M059J (cell line): ENCODE measurements at regions not wholly inside any gene's neighbourhood (a gene's known extent, or its start where the extent isn't known, plus 50 kb on each side); places are given as distances from the start of the nearest gene placed in this dataset.

Experiments used
- DNase-seq: peaks from one replicate; pipeline ENCODE4 v3.0.0-alpha.2; 2012; ENCODE audit warnings: low read depth

- peak; percentile 52 for DNase-seq
Measured at GRCh38 chr3:42012935-42013690, 51.2 kb upstream of the ULK4 start.

GRCh38 chr3:42012383-42012934, 50.6 kb upstream of the ULK4 start:
- no peak for DNase-seq
